Ecto neural progenitor cell (in vitro differentiated cells): ENCODE measurements at regions not wholly inside any gene's neighbourhood (a gene's known extent, or its start where the extent isn't known, plus 50 kb on each side); places are given as distances from the start of the nearest gene placed in this dataset.
A peak's percentile ranks its signal among the peaks of the same experiment; 100 is the strongest.

Experiments used
- DNase-seq: peaks from one replicate; pipeline ENCODE4 v3.0.0-alpha.2; 2018; ENCODE audit warnings: low spot score

DNA sequence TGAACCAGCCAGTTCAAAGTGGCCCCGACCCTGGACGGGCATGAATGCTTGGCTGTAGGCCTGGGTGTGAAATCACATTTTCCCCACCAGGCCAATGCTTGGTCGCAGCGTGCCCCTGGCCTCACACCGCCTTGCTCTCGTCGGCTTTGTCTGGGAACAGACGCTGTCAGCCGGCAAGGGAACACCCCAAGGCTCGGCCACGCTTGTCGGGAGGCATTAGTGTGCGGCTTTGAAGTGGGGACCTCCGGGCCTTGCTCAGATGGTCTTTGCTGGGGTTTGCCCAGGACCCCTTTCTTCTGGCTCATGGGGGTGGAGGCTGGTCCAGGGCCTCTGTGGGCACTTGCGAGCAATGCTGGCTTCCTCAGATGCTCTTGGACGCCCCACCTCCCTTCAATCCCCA lies 79.1 kb downstream of the INHBB start:
- DNase-seq: peak; percentile 47

GRCh38 chr2:120428748-120429147 lies 82.8 kb downstream of the INHBB start:
- peak; percentile 26 for DNase-seq

DNA sequence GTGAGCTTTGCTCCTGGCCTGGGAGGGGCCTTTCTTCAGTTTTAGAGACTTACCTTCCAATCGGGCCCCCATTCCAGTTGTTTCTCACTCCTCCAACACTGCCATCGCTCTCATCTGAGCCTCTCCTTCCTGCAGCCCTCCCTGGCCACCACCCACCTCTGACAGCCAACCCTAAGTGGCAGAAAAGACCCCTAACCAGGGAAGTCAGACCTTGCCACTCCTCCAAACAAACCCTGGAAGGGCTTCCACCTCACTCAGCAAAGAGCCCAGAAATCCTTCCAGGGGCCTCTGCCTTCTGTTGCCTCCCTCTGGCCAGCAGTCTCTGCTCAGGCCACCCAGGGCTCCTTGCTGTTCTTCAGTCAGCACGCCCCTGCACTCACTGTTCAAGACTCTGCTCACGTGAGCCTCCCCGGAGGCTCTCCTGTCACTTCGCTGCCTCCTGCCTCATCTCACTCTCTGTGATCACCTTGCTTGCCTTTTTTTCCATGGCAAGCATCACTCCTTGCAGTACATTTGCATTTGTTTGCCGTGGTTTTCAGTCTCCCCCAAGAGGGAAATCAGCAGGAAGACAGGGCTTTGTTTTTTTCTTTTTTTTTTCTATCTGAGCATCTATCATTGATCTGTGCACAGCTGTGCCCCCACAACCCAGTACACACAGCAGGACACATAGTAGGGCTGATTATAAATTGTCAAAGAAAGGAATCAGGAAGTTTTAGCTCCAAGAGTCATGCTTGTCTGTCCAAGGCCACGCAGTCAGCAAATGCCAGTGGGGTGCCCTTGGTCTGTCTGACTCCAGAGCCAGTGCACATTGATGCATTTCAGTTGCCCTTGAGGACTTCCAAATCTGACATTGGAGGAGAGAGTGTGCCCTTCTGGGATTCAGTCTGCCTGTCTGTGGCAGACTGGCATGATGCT lies 83.9 kb downstream of the INHBB start:
- peak; percentile 52 for DNase-seq

DNA sequence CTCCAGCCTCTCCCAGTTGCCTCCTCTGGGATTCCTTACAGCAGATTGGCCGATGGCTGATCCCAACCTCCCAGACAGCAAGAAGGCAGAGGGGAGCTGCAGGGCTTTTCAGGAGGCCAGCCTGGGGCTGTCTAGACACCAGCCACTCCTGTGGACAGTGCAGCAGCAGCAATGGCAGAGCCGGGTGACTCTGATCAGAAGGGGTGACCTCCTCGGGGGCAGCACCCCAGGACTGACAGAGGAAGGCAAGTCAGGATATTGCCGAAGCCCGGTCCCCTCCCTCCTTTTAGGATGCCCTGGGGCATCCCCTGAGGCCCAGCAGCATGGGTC lies 84.5 kb downstream of the INHBB start:
- DNase-seq: peak; percentile 45

GRCh38 chr2:120430957-120431356 lies 85.0 kb downstream of the INHBB start:
- DNase-seq: no peak

DNA sequence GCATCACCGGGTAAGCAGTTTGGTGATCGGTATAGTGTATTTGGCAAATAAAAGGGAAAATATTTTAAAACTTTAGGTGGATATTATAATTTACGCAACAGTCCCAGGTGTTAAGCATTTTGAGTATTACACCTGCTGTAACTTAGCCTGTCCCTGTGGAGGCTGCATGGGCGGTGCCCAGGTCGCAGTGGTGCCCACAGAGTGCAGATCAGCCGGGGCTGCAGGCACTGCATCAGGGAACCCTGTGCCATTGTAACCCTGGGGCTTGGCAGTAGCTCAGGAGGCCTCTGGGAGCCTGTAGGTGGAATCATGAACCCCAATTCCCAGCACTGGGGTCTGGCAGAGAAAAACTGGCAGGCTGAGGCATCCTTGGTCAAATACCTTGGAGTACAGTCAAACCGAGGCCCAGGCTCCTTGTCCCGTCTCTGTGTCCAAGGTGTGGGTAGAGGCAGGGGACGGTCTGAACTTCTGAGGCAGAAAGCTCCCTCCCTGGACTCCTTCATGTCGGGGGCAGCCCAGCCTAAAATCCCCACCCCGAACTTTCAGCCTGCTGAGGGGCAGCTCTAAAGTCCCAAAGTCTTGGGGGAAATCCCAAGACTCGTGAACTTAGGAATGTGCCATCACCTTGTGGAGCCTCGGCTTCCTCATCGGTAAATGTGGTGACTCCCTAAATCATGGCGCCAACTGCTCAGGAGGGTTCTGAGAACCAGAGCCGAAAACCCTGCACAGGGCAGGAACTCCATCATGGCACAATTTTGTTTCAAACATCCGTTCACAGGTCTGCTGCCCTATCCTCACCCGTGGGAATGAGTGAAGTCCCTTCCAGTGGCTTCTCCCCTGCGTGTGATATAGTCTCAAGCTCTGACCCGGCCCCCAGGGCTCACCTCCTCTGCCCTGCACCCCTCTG lies 85.7 kb downstream of the INHBB start:
- peak; percentile 38 for DNase-seq

DNA sequence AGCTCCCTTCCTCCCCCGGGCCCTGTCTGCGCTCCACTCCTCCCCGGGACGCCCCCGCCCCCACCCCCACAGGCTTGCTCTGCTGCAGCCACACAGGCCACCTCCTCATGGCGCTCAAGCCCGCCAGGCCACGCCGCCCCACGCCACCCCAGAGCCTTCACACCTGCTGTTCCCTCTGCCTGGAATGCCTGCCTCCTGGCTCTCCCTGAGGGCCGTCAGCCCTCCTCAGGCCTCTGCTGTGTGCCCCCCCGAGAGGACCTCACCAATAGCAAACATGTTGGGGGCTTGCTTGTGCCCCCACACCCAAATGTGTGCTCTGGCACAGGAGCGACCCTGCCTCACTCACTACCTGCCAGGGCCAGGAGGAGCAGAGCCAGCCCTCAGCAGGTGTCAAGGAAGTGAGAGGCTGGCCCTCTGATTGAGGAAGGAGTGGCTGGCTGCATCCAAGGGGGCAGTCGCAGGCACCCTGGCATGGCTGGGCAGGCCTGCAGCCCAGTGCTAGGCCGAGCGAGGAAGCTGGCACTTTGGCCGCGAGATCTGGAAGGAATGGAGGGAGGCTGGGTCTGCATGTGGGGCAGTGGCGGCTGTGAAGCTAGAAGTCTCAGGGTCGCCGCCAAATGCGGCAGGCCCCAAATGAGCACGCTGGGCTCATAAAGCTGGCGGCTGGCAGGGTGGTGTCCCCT lies 86.5 kb downstream of the INHBB start:
- DNase-seq: no peak

DNA sequence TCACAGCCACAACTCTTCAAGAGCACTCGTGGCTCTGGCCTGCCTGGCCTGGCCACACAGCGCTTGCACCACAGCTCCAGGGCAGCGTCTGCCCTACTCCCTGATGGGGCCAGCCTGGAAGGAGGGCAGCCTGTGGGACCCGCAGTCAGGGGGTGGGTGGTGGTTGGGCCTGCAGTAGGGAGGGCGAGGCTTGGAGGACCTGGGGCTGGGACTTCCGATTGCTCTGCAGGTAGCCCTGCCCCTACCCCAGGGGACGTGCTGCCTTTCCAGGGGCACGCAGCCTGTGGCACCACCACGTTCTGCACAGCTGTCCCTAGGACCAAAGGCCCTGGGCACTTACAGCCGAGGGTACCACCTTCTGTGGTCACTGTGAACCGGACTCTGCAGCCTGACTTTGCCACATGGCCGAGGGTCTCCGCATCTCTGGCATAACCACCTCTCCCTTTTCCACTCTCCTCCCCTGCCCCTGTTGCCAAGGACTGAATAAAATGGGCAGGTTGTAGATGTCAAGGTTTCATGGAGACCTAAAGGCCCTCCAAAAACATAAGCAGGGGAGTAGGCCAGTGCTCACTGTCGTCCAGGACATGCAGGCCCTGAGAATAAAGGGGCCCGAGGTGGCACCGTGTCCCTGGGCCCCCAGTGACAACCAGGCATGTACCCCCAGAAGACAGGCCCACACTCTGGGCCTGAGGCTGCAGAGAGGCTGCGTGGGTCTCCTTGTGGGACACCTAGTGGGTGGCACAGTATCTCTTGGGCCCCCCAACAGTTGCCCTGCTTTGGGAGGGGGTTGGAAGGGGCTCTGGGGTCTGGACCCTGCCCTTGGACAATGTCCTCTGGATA lies 87.3 kb downstream of the INHBB start:
- no peak for DNase-seq

DNA sequence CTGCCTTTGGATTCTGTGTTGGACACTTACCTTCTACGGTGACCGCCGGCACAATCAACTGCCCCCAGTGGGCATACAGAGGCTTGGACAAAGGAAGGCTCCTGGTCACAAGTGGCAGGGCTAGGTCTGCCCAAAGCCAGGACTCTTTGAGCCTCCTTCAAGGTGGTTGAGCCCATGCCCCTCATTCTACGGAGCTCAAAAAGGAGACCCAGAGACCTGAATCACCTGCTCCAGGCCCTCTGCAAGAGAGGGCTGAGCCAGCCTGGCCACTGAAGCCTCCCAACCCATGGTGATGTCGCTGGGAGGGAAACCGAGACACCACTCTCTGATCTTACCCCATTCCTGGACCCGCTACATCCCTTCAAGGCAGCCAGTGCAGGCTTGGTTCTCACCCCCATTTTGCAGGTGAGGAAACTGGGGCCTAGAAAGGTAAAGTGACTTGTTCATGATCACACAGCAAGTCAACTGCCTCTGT lies 87.9 kb downstream of the INHBB start:
- DNase-seq: peak; percentile 46

DNA sequence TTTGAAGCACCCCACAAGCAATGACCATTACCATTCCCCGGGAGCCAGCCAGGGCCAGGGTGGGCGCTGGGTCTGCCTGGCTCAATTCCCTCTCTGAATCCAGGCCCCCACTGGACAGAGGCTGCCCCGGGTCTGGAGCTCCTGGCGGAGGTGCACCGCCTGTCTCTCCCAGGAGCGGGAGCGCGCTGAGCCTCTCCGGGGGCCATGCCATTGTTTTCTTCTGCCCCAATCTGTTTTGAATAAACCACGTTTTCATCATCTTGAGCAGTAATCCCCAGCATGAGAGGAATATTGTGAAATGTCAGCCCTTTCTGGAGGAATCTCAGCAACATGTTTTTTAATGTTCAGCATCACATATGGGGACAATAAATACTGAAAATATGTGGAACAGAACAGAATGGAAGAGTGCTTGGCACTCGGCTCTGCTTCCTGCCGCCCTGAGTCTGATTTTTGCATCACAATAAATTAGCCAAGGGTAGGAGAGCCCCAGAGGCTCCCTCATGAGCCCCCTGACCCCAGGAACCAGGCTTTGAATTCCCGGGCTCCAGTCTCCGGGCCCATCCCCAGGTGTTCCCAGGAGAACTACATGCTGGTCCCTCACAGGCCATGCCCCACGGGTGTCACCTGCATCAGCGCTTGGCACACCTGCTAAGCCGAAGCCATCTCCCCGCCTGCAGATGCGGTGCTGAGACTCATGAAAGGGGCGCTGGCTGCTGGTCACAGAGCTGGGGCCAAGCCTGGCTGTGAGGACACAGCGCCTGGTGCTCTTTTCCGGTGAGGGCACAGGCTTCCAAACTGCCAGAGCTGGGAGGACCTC lies 88.8 kb downstream of the INHBB start:
- peak; percentile 41 for DNase-seq

GRCh38 chr2:120435671-120436459 lies 89.9 kb downstream of the INHBB start:
- DNase-seq: peak; percentile 44

DNA sequence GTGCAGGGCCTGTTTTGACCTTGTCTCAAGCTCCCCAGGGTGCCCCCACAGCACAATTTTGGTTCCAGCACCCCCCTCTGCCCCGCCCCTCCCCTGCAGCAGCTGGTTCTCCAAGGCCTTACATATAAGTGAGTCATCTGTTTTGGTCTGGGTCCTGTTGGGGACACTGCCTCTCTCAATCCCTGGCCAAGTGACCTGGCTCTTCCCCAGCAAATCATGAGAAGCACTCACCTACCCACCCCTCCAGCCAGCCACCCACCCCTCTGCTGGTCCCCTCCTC lies 90.5 kb downstream of the INHBB start:
- peak; percentile 15 for DNase-seq

- DNase-seq: peak; percentile 43
Measured at GRCh38 chr2:120436885-120437603, 91.1 kb downstream of the INHBB start.

DNA sequence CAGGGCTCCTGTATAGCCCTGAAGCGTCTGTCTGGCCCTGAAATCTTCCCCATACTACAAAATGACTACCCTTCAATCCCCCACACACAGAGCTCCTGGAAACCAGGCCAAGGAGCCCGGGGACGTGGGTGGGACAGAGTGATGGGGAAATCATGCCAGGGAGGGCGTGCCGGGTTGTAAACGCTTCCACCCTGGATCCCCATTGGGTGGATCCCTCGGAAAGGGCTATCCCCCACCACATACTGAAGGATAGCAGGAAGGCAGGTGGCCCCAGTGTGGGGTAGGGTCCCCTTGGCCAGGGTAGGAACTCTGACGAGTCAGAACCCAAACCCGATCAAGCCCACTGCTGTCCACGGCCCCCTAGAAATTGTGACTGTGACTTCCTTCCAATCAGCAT lies 91.7 kb downstream of the INHBB start:
- no peak for DNase-seq

DNA sequence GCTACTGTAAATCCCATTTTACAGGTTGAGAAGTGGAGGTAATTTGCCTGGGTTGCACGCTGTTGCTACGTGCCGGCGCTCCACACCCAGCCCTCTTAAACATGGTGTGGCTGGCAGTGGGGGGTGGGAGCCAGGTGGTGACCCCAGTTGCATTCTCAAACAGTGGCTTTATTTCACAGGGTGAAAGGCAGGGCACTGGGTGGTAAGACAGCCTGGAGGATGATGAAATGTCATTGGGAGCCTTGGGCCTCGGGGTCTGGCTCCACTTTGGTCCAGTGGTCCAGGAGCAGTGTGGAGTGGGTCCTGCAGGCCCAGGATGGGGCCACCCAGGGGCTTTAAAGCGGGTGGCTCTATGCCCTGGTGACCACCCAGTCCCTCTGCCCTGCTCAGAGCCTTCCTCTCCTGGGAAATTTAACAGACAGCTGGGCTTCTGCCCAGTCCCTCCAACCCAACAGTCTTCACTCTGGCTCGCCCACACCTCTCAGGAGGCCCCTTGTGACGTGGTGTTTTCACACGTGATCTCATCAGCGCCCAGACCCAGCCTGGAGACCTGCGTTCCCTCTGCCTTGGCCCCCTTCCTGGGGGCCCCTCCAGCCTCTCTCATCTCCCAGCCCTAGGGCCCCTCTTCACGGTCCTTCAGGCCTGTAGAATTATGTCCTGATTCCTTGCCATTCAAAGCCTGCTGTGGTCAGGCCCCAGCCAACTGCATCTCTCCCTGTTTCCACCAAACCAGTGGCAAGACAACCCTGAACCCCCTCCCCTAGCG lies 92.5 kb downstream of the INHBB start:
- no peak for DNase-seq

GRCh38 chr2:120439067-120439368 lies 93.1 kb downstream of the INHBB start:
- DNase-seq: no peak

GRCh38 chr2:120439637-120440384 lies 93.9 kb downstream of the INHBB start:
- no peak for DNase-seq
